SJSA1 (cell line): ENCODE measurements at regions not wholly inside any gene's neighbourhood (a gene's known extent, or its start where the extent isn't known, plus 50 kb on each side); places are given as distances from the start of the nearest gene placed in this dataset.

ENCODE experiments used
- DNase-seq, 2 experiments: peaks; one replicate each; pipeline ENCODE4 v3.0.0-alpha.2; 2015 to 2020; ENCODE audit warnings: low spot score in 2 of 2, low read depth in 1 of 2
- H3K27ac ChIP-seq: fragments of 250-450 bp; sonication (Bioruptor Pico); 2 replicates; pipeline ENCODE4 v1.5.1; 2020; ENCODE audit warnings: mild to moderate bottlenecking, moderate library complexity
- H3K27me3 ChIP-seq: fragments of 250-450 bp; sonication (Bioruptor Pico); replicated peaks from 2 replicates; pipeline ENCODE4 v1.5.1; 2020; ENCODE audit warnings: mild to moderate bottlenecking, moderate library complexity
- H3K36me3 ChIP-seq: fragments of 250-450 bp; sonication (Bioruptor Pico); 2 replicates; pipeline ENCODE4 v1.5.1; 2020; ENCODE audit warnings: mild to moderate bottlenecking
- H3K4me1 ChIP-seq: fragments of 250-450 bp; sonication (Bioruptor Pico); replicated peaks from 2 replicates; pipeline ENCODE4 v1.6.1; 2021; ENCODE audit warnings: mild to moderate bottlenecking
- H3K4me3 ChIP-seq: fragments of 250-450 bp; sonication (Bioruptor Pico); 2 replicates; pipeline ENCODE4 v1.5.1; 2020; ENCODE audit warnings: mild to moderate bottlenecking
- H3K9me3 ChIP-seq: fragments of 250-450 bp; sonication (Bioruptor Pico); replicated peaks from 2 replicates; pipeline ENCODE4 v1.5.1; 2020; ENCODE audit warnings: mild to moderate bottlenecking

GRCh38 chr2:18427762-18428161, 132.7 kb downstream of the RDH14 start:
- Histone ChIP-seq H3K27ac (no peak overlapping the region), H3K36me3 (no peaks in the 10 kb centered on the region), H3K4me3 (no peak overlapping the region), H3K9me3 (no peaks in the 10 kb centered on the region; the same call in 1 of the 2 replicates), H3K4me1 (no peaks in the 10 kb centered on the region), H3K27me3 (no peaks in the 10 kb centered on the region)
- DNase-seq, result no peak

- Histone ChIP-seq H3K4me3 (no peak overlapping the region), H3K36me3 (no peaks in the 10 kb centered on the region)
- DNase-seq, result no peak
Measured at GRCh38 chr2:18426174-18426573, 134.3 kb downstream of the RDH14 start.

GRCh38 chr2:18425210-18425703, 135.2 kb downstream of the RDH14 start:
- Histone ChIP-seq H3K27ac (no peak overlapping the region), H3K9me3 (no peaks in the 10 kb centered on the region; the same call in 1 of the 2 replicates), H3K36me3 (no peaks in the 10 kb centered on the region), H3K4me3 (no peak overlapping the region), H3K4me1 (no peaks in the 10 kb centered on the region), H3K27me3 (no peaks in the 10 kb centered on the region)
- DNase-seq, result no peak

More at GRCh38 chr2:18426174-18426573, 134.3 kb downstream of the RDH14 start:
- no peaks in the 10 kb centered on the region for H3K27me3 ChIP-seq
- H3K4me1 ChIP-seq, result no peaks in the 10 kb centered on the region
- no peaks in the 10 kb centered on the region; the same call in 1 of the 2 replicates for H3K9me3 ChIP-seq
- no peak overlapping the region for H3K27ac ChIP-seq

GRCh38 chr2:18423636-18424035, 136.8 kb downstream of the RDH14 start:
- no peak for DNase-seq
- Histone ChIP-seq H3K27ac (no peak overlapping the region), H3K36me3 (no peaks in the 10 kb centered on the region), H3K9me3 (no peaks in the 10 kb centered on the region; the same call in 1 of the 2 replicates), H3K4me1 (no peaks in the 10 kb centered on the region), H3K27me3 (no peaks in the 10 kb centered on the region), H3K4me3 (no peak overlapping the region)

- Histone ChIP-seq H3K27ac (no peak overlapping the region), H3K27me3 (no peaks in the 10 kb centered on the region), H3K4me3 (no peak overlapping the region), H3K9me3 (no peaks in the 10 kb centered on the region), H3K4me1 (no peaks in the 10 kb centered on the region), H3K36me3 (no peaks in the 10 kb centered on the region)
- no peak for DNase-seq
Measured at GRCh38 chr2:18422432-18423165, 137.9 kb downstream of the RDH14 start.

GRCh38 chr2:18413676-18414396, 146.6 kb downstream of the RDH14 start:
- Histone ChIP-seq H3K9me3 (no peaks in the 10 kb centered on the region), H3K4me3 (no peak overlapping the region), H3K27me3 (no peaks in the 10 kb centered on the region), H3K4me1 (peaks cover 22% of the 10 kb centered on the region), H3K27ac (peak overlapping the region; percentile 76), H3K36me3 (no peaks in the 10 kb centered on the region)
- peak; percentile 65 to 89 for DNase-seq

GRCh38 chr2:18412980-18413675, 147.3 kb downstream of the RDH14 start:
- H3K27me3 ChIP-seq, result no peaks in the 10 kb centered on the region
- H3K27ac ChIP-seq, result peak overlapping the region; percentile 76
- H3K9me3 ChIP-seq, result no peaks in the 10 kb centered on the region
- H3K4me3 ChIP-seq, result no peak overlapping the region
- H3K36me3 ChIP-seq, result no peaks in the 10 kb centered on the region
- peaks cover 22% of the 10 kb centered on the region for H3K4me1 ChIP-seq
- DNase-seq, result peak in 1 of 2 experiments; percentile 67

- H3K27me3 ChIP-seq, result no peaks in the 10 kb centered on the region
- H3K9me3 ChIP-seq, result no peaks in the 10 kb centered on the region
- no peak for DNase-seq
- no peaks in the 10 kb centered on the region for H3K36me3 ChIP-seq
- H3K4me3 ChIP-seq, result no peak overlapping the region
- no peak overlapping the region for H3K27ac ChIP-seq
- H3K4me1 ChIP-seq, result peaks cover 22% of the 10 kb centered on the region
Measured at GRCh38 chr2:18411626-18412025, 148.8 kb downstream of the RDH14 start.

- Histone ChIP-seq H3K36me3 (no peaks in the 10 kb centered on the region), H3K27ac (no peak overlapping the region), H3K4me3 (no peak overlapping the region), H3K4me1 (peaks cover 22% of the 10 kb centered on the region), H3K9me3 (no peaks in the 10 kb centered on the region), H3K27me3 (no peaks in the 10 kb centered on the region)
- no peak for DNase-seq
Measured at GRCh38 chr2:18410543-18410942, 149.9 kb downstream of the RDH14 start.

GRCh38 chr2:18408638-18409037, 151.8 kb downstream of the RDH14 start:
- DNase-seq, result no peak
- no peak overlapping the region for H3K27ac ChIP-seq
- no peaks in the 10 kb centered on the region for H3K27me3 ChIP-seq
- H3K4me3 ChIP-seq, result no peak overlapping the region
- no peaks in the 10 kb centered on the region for H3K36me3 ChIP-seq
- H3K4me1 ChIP-seq, result peaks cover 13% of the 10 kb centered on the region
- no peaks in the 10 kb centered on the region for H3K9me3 ChIP-seq

GRCh38 chr2:18406219-18406618, 154.2 kb downstream of the RDH14 start:
- H3K36me3 ChIP-seq, result no peaks in the 10 kb centered on the region
- no peaks in the 10 kb centered on the region for H3K4me1 ChIP-seq
- H3K4me3 ChIP-seq, result no peak overlapping the region
- no peak for DNase-seq
- no peaks in the 10 kb centered on the region for H3K9me3 ChIP-seq
- H3K27me3 ChIP-seq, result no peaks in the 10 kb centered on the region
- H3K27ac ChIP-seq, result no peak overlapping the region

- H3K9me3 ChIP-seq, result no peaks in the 10 kb centered on the region
- no peak overlapping the region for H3K4me3 ChIP-seq
- no peak for DNase-seq
- no peaks in the 10 kb centered on the region for H3K36me3 ChIP-seq
- H3K4me1 ChIP-seq, result no peaks in the 10 kb centered on the region
- no peaks in the 10 kb centered on the region for H3K27me3 ChIP-seq
- H3K27ac ChIP-seq, result no peak overlapping the region
Measured at GRCh38 chr2:18404708-18405107, 155.7 kb downstream of the RDH14 start.

GRCh38 chr2:18403921-18404522, 156.4 kb downstream of the RDH14 start:
- no peaks in the 10 kb centered on the region for H3K36me3 ChIP-seq
- no peak overlapping the region for H3K4me3 ChIP-seq
- H3K9me3 ChIP-seq, result no peaks in the 10 kb centered on the region
- no peak overlapping the region for H3K27ac ChIP-seq
- DNase-seq, result no peak
- H3K4me1 ChIP-seq, result no peaks in the 10 kb centered on the region
- H3K27me3 ChIP-seq, result no peaks in the 10 kb centered on the region
